Thoracic aorta (tissue), 2 donors: ENCODE measurements at regions not wholly inside any gene's neighbourhood (a gene's known extent, or its start where the extent isn't known, plus 50 kb on each side); places are given as distances from the start of the nearest gene placed in this dataset.
"Not testable (repeated sequence)": the region's sequence is repeated elsewhere in the genome, so short reads cannot be mapped to it uniquely, and the experiment has no call there.

ENCODE experiments used
- ATAC-seq: fragments of 150-250 bp; one replicate; pipeline ENCODE4 v1.8.0; 2017; ENCODE audit warnings: low read depth; ENCODE audit not compliant: insufficient number of reproducible peaks, low FRiP score
- DNase-seq: peaks from one replicate; pipeline ENCODE4 v3.0.0-alpha.2; 2020; ENCODE audit warnings: low spot score
- H3K27ac ChIP-seq, 2 donors: fragments of 200-600 bp; sonication (generic); 1 replicate in 1 of 2; 2 replicates in 1 of 2; pipeline ENCODE4 v1.5.1; 2016; ENCODE audit warnings: mild to moderate bottlenecking in 2 of 2, moderate library complexity in 2 of 2
- H3K27me3 ChIP-seq: fragments of 200-600 bp; sonication (generic); replicated peaks from 2 replicates; pipeline ENCODE4 v1.6.0; 2016; ENCODE audit warnings: mild to moderate bottlenecking; ENCODE audit not compliant: insufficient read depth
- H3K36me3 ChIP-seq: fragments of 200-600 bp; sonication (generic); one replicate; pipeline ENCODE4 v1.5.1; 2016
- H3K4me1 ChIP-seq, 2 donors: fragments of 200-600 bp; sonication (generic); 1 replicate in 1 of 2; 2 replicates in 1 of 2; pipeline versions ENCODE4 v1.5.1 to v1.6.0; 2016; ENCODE audit warnings: low read depth in 2 of 2, mild to moderate bottlenecking in 1 of 2; ENCODE audit not compliant: control insufficient read depth in 1 of 2
- H3K4me3 ChIP-seq: fragments of 200-600 bp; sonication (generic); 2 replicates; pipeline ENCODE4 v1.5.1; 2016; ENCODE audit warnings: mild to moderate bottlenecking
- H3K9me3 ChIP-seq: fragments of 200-600 bp; sonication (generic); 2 replicates; pipeline ENCODE4 v1.5.1; 2016
- CTCF ChIP-seq: fragments of 200-600 bp; sonication (generic); IDR thresholded peaks from one replicate; pipeline ENCODE4 v1.5.1; 2019; ENCODE audit warnings: antibody characterized with exemption

GRCh38 chr3:35262406-35262805 is 376.9 kb upstream of the ARPP21 start:
- no peak overlapping the region for H3K4me3 ChIP-seq
- H3K27me3 ChIP-seq = no peaks in the 10 kb centered on the region
- H3K9me3 ChIP-seq = no peaks in the 10 kb centered on the region
- ATAC-seq (no peak), DNase-seq (no peak)
- H3K27ac ChIP-seq = no peak overlapping the region
- no peak for TF ChIP-seq CTCF
- no peaks in the 10 kb centered on the region for H3K36me3 ChIP-seq
- H3K4me1 ChIP-seq = no peaks in the 10 kb centered on the region

GRCh38 chr3:35263477-35263876 is 375.8 kb upstream of the ARPP21 start:
- Histone ChIP-seq H3K4me1 (no peaks in the 10 kb centered on the region), H3K27me3 (no peaks in the 10 kb centered on the region), H3K36me3 (no peaks in the 10 kb centered on the region), H3K27ac (no peak overlapping the region), H3K4me3 (no peak overlapping the region), H3K9me3 (no peaks in the 10 kb centered on the region)
- DNase-seq (no peak), ATAC-seq (no peak)
- TF ChIP-seq CTCF = no peak

GRCh38 chr3:35266065-35266464 is 373.3 kb upstream of the ARPP21 start:
- ATAC-seq, H3K9me3 ChIP-seq, H3K36me3 ChIP-seq, H3K27ac ChIP-seq, H3K4me1 ChIP-seq, H3K4me3 ChIP-seq, H3K27me3 ChIP-seq, DNase-seq: not testable (repeated sequence)

- no peaks in the 10 kb centered on the region for H3K36me3 ChIP-seq
- DNase-seq (no peak), ATAC-seq (no peak)
- H3K9me3 ChIP-seq = no peaks in the 10 kb centered on the region
- H3K4me3 ChIP-seq = no peak overlapping the region
- no peak for TF ChIP-seq CTCF
- H3K27me3 ChIP-seq = no peaks in the 10 kb centered on the region
- H3K27ac ChIP-seq = no peak overlapping the region
- H3K4me1 ChIP-seq = no peaks in the 10 kb centered on the region
Measured at GRCh38 chr3:35275768-35276167, 363.6 kb upstream of the ARPP21 start.

GRCh38 chr3:35276568-35276967 is 362.8 kb upstream of the ARPP21 start:
- DNase-seq (no peak), ATAC-seq (no peak)
- Histone ChIP-seq H3K36me3 (no peaks in the 10 kb centered on the region), H3K4me1 (no peaks in the 10 kb centered on the region), H3K27me3 (no peaks in the 10 kb centered on the region), H3K4me3 (no peak overlapping the region), H3K27ac (no peak overlapping the region), H3K9me3 (no peaks in the 10 kb centered on the region)
- no peak for TF ChIP-seq CTCF

- no peak overlapping the region for H3K27ac ChIP-seq
- H3K4me3 ChIP-seq = no peak overlapping the region
- no peak for ATAC-seq
- H3K27me3 ChIP-seq = no peaks in the 10 kb centered on the region
- DNase-seq = no peak
- H3K4me1 ChIP-seq = no peaks in the 10 kb centered on the region
- no peaks in the 10 kb centered on the region for H3K9me3 ChIP-seq
- no peaks in the 10 kb centered on the region for H3K36me3 ChIP-seq
- TF ChIP-seq CTCF = no peak
Measured at GRCh38 chr3:35291471-35292236, 347.7 kb upstream of the ARPP21 start.
